K562 (cell line): ENCODE measurements at regions not wholly inside any gene's neighbourhood (a gene's known extent, or its start where the extent isn't known, plus 50 kb on each side); places are given as distances from the start of the nearest gene placed in this dataset.

Source experiments
- ATAC-seq: fragments of 200-7000 bp; cut with Tn5 transposase; 3 replicates; pipeline ENCODE4 v1.9.1; 2020; ENCODE audit warnings: moderate library complexity
- BruUV-seq: library from RNA; stranded (reverse); fragments of 400-500 nt; replicated peaks from 2 replicates; lab custom pipeline; 2021; lab: Mats Ljungman, UMichigan
- CTCF ChIA-PET: fragments of 300-600 bp; formaldehyde crosslinking; extraction: SDS; loops from one replicate; lab custom pipeline; 2021; ENCODE audit warnings: low intra/inter-chr PET ratio; lab: Yijun Ruan, JAX
- POLR2A ChIA-PET: fragments of 300-600, 350-650 bp; sonication (Branson Sonifier 250); formaldehyde crosslinking; extraction: SDS; loops from one replicate; lab custom pipeline; 2021; ENCODE audit warnings: antibody characterized with exemption, inconsistent platforms; lab: Yijun Ruan, JAX
- DNase-seq, 4 experiments: peaks; one replicate each; pipeline versions ENCODE4 v3.0.0 to v3.0.0-alpha.2; 2011 to 2018; ENCODE audit warnings: low spot score in 3 of 4, mixed read lengths in 3 of 4; ENCODE audit errors: extremely low read depth in 1 of 4
- FAIRE-seq: peaks from 2 replicates; lab custom pipeline; 2011; peaks lifted over from hg19 to GRCh38; lab: Jason Lieb, UNC
- H2AFZ ChIP-seq: 2 replicates; pipeline ENCODE4 v1.6.0; 2011; ENCODE audit warnings: low read depth, low read length, control low read depth, inconsistent platforms
- H3K27ac ChIP-seq: fragments of 200-600 bp; 3 replicates; pipeline ENCODE4 v1.8.0; 2011; ENCODE audit warnings: low read depth, mild to moderate bottlenecking, control low read depth, inconsistent platforms, low read length, moderate library complexity, mixed read lengths; ENCODE audit errors: extremely low read depth
- H3K27me3 ChIP-seq, 2 experiments: fragments of 300-600 bp in 1 of 2; 2 replicates in 1 of 2; 3 replicates in 1 of 2; pipeline versions ENCODE4 v1.6.0 to v1.8.0; 2011; ENCODE audit warnings: inconsistent platforms in 2 of 2, low read length in 2 of 2, mild to moderate bottlenecking in 1 of 2, mixed read lengths in 1 of 2, moderate library complexity in 1 of 2; ENCODE audit not compliant: control insufficient read depth in 2 of 2, insufficient read depth in 2 of 2
- H3K36me3 ChIP-seq: fragments of 300-600 bp; 3 replicates; pipeline ENCODE4 v1.8.0; 2011; ENCODE audit warnings: mild to moderate bottlenecking, low read length, inconsistent platforms; ENCODE audit not compliant: control insufficient read depth, insufficient read depth
- H3K4me1 ChIP-seq, 2 experiments: fragments of 200-600 bp in 1 of 2; replicated peaks in 1 of 2; 2 replicates in 1 of 2; 3 replicates in 1 of 2; pipeline versions ENCODE4 v1.5.1 to v1.8.0; 2011; ENCODE audit warnings: inconsistent platforms in 2 of 2, low read length in 2 of 2, mild to moderate bottlenecking in 1 of 2, mixed read lengths in 1 of 2, moderate library complexity in 1 of 2; ENCODE audit not compliant: control insufficient read depth in 2 of 2, insufficient read depth in 2 of 2
- H3K4me2 ChIP-seq: 2 replicates; pipeline ENCODE4 v1.6.1; 2011; ENCODE audit warnings: low read length, control low read depth, inconsistent platforms, mixed read lengths; ENCODE audit not compliant: insufficient read depth
- H3K4me3 ChIP-seq: fragments of 200-600 bp; sonication (generic), shearing (Covaris generic); 2 replicates; pipeline ENCODE4 v1.5.1; 2016; ENCODE audit warnings: control low read depth, inconsistent platforms
- H3K79me2 ChIP-seq: fragments of 200-600 bp; 3 replicates; pipeline ENCODE4 v1.8.0; 2011; ENCODE audit warnings: low read length, inconsistent platforms; ENCODE audit not compliant: control insufficient read depth, insufficient read depth
- H3K9ac ChIP-seq, 2 experiments: 2 replicates each; pipeline versions ENCODE4 v1.6.0 to v1.6.1; 2011; ENCODE audit warnings: low read depth in 2 of 2, low read length in 2 of 2, control low read depth in 1 of 2, inconsistent platforms in 1 of 2, mild to moderate bottlenecking in 1 of 2, mixed read lengths in 1 of 2; ENCODE audit not compliant: insufficient read depth in 1 of 2
- H3K9me1 ChIP-seq: one replicate; pipeline ENCODE4 v1.6.0; 2011; ENCODE audit warnings: inconsistent platforms, mild to moderate bottlenecking, low read length, moderate library complexity; ENCODE audit not compliant: control insufficient read depth, insufficient read depth
- H3K9me3 ChIP-seq: replicated peaks from 2 replicates; pipeline ENCODE4 v1.5.1; 2011; ENCODE audit warnings: low read depth, low read length, inconsistent platforms; ENCODE audit not compliant: control insufficient read depth, insufficient read depth
- H4K20me1 ChIP-seq: replicated peaks from 2 replicates; pipeline ENCODE4 v1.6.1; 2011; ENCODE audit warnings: low read length, inconsistent platforms, mixed read lengths; ENCODE audit not compliant: control insufficient read depth, insufficient read depth
- BRCA1 ChIP-seq, 2 experiments: fragments of 450-650 bp in 1 of 2; sonication (generic) in 1 of 2; formaldehyde crosslinking in 1 of 2; IDR thresholded peaks; 2 replicates each; pipeline versions ENCODE4 v1.5.0 to v1.6.1; 2017 to 2020; ENCODE audit warnings: mild to moderate bottlenecking in 1 of 2, missing genetic modification reagents in 1 of 2
- ERF ChIP-seq: fragments of 450-650 bp; formaldehyde crosslinking; IDR thresholded peaks from 2 replicates; pipeline ENCODE4 v1.4.0; 2020; ENCODE audit warnings: mild to moderate bottlenecking, mixed read lengths
- HMG20A ChIP-seq: fragments of 450-650 bp; formaldehyde crosslinking; conservative IDR thresholded peaks from 2 replicates; pipeline ENCODE4 v1.4.0; 2020; ENCODE audit warnings: mild to moderate bottlenecking, mixed read lengths
- RBM14 ChIP-seq: fragments of 200-400 bp; formaldehyde crosslinking; IDR thresholded peaks from 2 replicates; pipeline ENCODE4 v1.6.1; 2018; ENCODE audit warnings: low read depth, mild to moderate bottlenecking, low read length, moderate library complexity, borderline replicate concordance; ENCODE audit not compliant: insufficient read depth
- RBM34 ChIP-seq: fragments of 200-400 bp; formaldehyde crosslinking; IDR thresholded peaks from 2 replicates; pipeline ENCODE4 v1.6.1; 2018; ENCODE audit warnings: low read length, borderline replicate concordance; ENCODE audit not compliant: insufficient read depth
- RFX5 ChIP-seq: IDR thresholded peaks from 2 replicates; pipeline ENCODE4 v1.6.1; 2011; ENCODE audit warnings: low read depth, mild to moderate bottlenecking, improper control_type of control experiment, low read length
- SETDB1 ChIP-seq: IDR thresholded peaks from one replicate; pipeline ENCODE4 v1.6.1; 2012; ENCODE audit warnings: low read length, control low read depth, inconsistent platforms
- SMAD2 ChIP-seq: fragments of 150-350 bp; IDR thresholded peaks from 2 replicates; pipeline ENCODE4 v1.6.1; 2014; ENCODE audit warnings: low read depth, mild to moderate bottlenecking, low read length
- ZNF239 ChIP-seq: fragments of 250-450 bp; sonication (Bioruptor Pico); IDR thresholded peaks from 2 replicates; pipeline ENCODE4 v1.4.0; 2020; ENCODE audit warnings: mild to moderate bottlenecking
- WGBS: fragments of 100-300 bp; shearing (Covaris generic); methylation state at CpG from one replicate; pipeline ENCODE4 v1.1.6; 2016; ENCODE audit warnings: low coverage, mixed read lengths; ENCODE audit not compliant: insufficient coverage; ENCODE audit errors: missing lambda C conversion rate; 5-methylcytosine and 5-hydroxymethylcytosine counted together
- in situ Hi-C: fragments of 300-500 bp; cut with MboI; formaldehyde crosslinking; loops from 4 replicates; pipeline ENCODE4 v1.15.0; 2018; ENCODE audit warnings: inconsistent platforms, mixed read lengths
- intact Hi-C: fragments of 100-400 bp; cut with micrococcal nuclease; formaldehyde crosslinking; loops from 2 replicates; pipeline ENCODE4 v1.14.2; 2022
- TF ChIP-seq, protein P1 (sequence below): sonication (generic); formaldehyde crosslinking; IDR thresholded peaks from 2 replicates; pipeline ENCODE4 v1.8.1; 2022; ENCODE audit warnings: missing genetic modification reagents
- TF ChIP-seq, protein P2 (sequence below): fragments of 450-650 bp; formaldehyde crosslinking; IDR thresholded peaks from 2 replicates; pipeline ENCODE4 v1.4.0; 2022; ENCODE audit warnings: missing genetic modification characterization
- TF ChIP-seq, protein P3 (sequence below): fragments of 250-450 bp; sonication (Bioruptor Pico); IDR thresholded peaks from 2 replicates; pipeline ENCODE4 v1.5.0; 2022; ENCODE audit warnings: mild to moderate bottlenecking
- TF ChIP-seq, protein P4 (sequence below): IDR thresholded peaks from 2 replicates; pipeline ENCODE4 v1.6.1; 2016; ENCODE audit warnings: missing genetic modification characterization, missing compliant biosample characterization

DNA sequence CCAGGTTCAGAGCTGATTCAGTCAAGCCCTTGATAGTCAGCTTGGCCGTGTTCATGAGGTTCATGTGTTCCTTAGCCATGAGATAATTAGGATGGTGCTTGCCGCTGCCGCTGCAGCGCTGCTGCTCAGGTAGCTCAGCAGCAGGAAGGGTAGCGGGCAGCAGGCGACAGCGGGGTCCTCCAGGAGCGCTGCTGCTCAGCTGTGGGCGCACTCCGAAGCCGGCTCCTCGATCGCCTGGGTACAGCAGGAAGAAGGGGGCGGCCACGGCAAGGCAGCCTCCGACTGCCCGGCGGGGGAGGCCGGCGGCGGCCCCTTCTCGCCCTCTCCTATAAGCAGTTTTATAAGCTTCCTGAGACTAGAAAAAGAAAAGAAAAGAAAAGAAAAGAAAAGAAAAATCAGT lies 1253.6 kb downstream of the EFNA5 start:
- Histone ChIP-seq H3K27me3 (no peaks in the 10 kb centered on the region), H4K20me1 (no peaks in the 10 kb centered on the region), H2AFZ (no peak overlapping the region), H3K4me1 (no peaks in the 10 kb centered on the region), H3K9me1 (no peaks in the 10 kb centered on the region), H3K36me3 (no peaks in the 10 kb centered on the region), H3K27ac (no peak overlapping the region), H3K4me3 (no peak overlapping the region), H3K9ac (no peak overlapping the region), H3K9me3 (no peaks in the 10 kb centered on the region), H3K79me2 (no peaks in the 10 kb centered on the region), H3K4me2 (no peak overlapping the region)
- BruUV-seq: no TSS peak
- no peak for DNase-seq
- intact Hi-C loops: no loop called here
- 0% methylated on average over 18 of the region's 22 CpGs for WGBS
- in situ Hi-C loops: no loop called here
- ATAC-seq: no peak
- FAIRE-seq: no peak
- ChIA-PET POLR2A (no interaction called here), CTCF (no interaction called here)
- TF ChIP-seq ERF (no peak), ZNF239 (CRISPR knock-in tag) (no peak), HMG20A (no peak), SMAD2 (no peak), RFX5 (no peak), SETDB1 (no peak), RBM14 (no peak), BRCA1 (IDR thresholded peaks at IDR 0.05) (no peak), BRCA1 (CRISPR knock-in tag; IDR thresholded peaks at IDR 0.05) (no peak), RBM34 (no peak)
- TF ChIP-seq, protein P1, sequence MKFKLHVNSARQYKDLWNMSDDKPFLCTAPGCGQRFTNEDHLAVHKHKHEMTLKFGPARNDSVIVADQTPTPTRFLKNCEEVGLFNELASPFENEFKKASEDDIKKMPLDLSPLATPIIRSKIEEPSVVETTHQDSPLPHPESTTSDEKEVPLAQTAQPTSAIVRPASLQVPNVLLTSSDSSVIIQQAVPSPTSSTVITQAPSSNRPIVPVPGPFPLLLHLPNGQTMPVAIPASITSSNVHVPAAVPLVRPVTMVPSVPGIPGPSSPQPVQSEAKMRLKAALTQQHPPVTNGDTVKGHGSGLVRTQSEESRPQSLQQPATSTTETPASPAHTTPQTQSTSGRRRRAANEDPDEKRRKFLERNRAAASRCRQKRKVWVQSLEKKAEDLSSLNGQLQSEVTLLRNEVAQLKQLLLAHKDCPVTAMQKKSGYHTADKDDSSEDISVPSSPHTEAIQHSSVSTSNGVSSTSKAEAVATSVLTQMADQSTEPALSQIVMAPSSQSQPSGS: no peak
- TF ChIP-seq, protein P2, sequence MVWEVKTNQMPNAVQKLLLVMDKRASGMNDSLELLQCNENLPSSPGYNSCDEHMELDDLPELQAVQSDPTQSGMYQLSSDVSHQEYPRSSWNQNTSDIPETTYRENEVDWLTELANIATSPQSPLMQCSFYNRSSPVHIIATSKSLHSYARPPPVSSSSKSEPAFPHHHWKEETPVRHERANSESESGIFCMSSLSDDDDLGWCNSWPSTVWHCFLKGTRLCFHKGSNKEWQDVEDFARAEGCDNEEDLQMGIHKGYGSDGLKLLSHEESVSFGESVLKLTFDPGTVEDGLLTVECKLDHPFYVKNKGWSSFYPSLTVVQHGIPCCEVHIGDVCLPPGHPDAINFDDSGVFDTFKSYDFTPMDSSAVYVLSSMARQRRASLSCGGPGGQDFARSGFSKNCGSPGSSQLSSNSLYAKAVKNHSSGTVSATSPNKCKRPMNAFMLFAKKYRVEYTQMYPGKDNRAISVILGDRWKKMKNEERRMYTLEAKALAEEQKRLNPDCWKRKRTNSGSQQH: no peak
- TF ChIP-seq, protein P3, sequence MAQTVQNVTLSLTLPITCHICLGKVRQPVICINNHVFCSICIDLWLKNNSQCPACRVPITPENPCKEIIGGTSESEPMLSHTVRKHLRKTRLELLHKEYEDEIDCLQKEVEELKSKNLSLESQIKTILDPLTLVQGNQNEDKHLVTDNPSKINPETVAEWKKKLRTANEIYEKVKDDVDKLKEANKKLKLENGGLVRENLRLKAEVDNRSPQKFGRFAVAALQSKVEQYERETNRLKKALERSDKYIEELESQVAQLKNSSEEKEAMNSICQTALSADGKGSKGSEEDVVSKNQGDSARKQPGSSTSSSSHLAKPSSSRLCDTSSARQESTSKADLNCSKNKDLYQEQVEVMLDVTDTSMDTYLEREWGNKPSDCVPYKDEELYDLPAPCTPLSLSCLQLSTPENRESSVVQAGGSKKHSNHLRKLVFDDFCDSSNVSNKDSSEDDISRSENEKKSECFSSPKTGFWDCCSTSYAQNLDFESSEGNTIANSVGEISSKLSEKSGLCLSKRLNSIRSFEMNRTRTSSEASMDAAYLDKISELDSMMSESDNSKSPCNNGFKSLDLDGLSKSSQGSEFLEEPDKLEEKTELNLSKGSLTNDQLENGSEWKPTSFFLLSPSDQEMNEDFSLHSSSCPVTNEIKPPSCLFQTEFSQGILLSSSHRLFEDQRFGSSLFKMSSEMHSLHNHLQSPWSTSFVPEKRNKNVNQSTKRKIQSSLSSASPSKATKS: no peak
- TF ChIP-seq, protein P4, sequence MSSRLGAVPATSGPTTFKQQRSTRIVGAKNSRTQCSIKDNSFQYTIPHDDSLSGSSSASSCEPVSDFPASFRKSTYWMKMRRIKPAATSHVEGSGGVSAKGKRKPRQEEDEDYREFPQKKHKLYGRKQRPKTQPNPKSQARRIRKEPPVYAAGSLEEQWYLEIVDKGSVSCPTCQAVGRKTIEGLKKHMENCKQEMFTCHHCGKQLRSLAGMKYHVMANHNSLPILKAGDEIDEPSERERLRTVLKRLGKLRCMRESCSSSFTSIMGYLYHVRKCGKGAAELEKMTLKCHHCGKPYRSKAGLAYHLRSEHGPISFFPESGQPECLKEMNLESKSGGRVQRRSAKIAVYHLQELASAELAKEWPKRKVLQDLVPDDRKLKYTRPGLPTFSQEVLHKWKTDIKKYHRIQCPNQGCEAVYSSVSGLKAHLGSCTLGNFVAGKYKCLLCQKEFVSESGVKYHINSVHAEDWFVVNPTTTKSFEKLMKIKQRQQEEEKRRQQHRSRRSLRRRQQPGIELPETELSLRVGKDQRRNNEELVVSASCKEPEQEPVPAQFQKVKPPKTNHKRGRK: no peak
